ENCODE measurements at regions not wholly inside any gene's neighbourhood (a gene's known extent, or its start where the extent isn't known, plus 50 kb on each side); places are given as distances from the start of the nearest gene placed in this dataset.

GRCh38 chr3:110897046-110897445, 174.6 kb upstream of the NECTIN3 start:
- H3K4me3 ChIP-seq (ENCODE audit: low read depth, low read length), result no peak overlapping the region
- TF ChIP-seq CTCF (IDR thresholded peaks at IDR 0.05; ENCODE audit: insufficient read depth, low read depth, low read length, missing control alignments), result no peak
- no peak for DNase-seq (ENCODE audit: low read depth)

- DNase-seq (ENCODE audit: low read depth), result no peak
- TF ChIP-seq CTCF (IDR thresholded peaks at IDR 0.05; ENCODE audit: insufficient read depth, low read depth, low read length, missing control alignments), result no peak
- no peak overlapping the region for H3K4me3 ChIP-seq (ENCODE audit: low read depth, low read length)
Measured at GRCh38 chr3:110900576-110900975, 171.0 kb upstream of the NECTIN3 start.

GRCh38 chr3:110901536-110901935, 170.1 kb upstream of the NECTIN3 start:
- no peak for DNase-seq (ENCODE audit: low read depth)
- TF ChIP-seq CTCF (IDR thresholded peaks at IDR 0.05; ENCODE audit: insufficient read depth, low read depth, low read length, missing control alignments), result no peak
- no peak overlapping the region for H3K4me3 ChIP-seq (ENCODE audit: low read depth, low read length)

- no peak for DNase-seq (ENCODE audit: low read depth)
- TF ChIP-seq CTCF (IDR thresholded peaks at IDR 0.05; ENCODE audit: insufficient read depth, low read depth, low read length, missing control alignments), result no peak
- H3K4me3 ChIP-seq (ENCODE audit: low read depth, low read length), result no peak overlapping the region
Measured at GRCh38 chr3:110902453-110903085, 169.0 kb upstream of the NECTIN3 start.

GRCh38 chr3:110903771-110904519, 167.7 kb upstream of the NECTIN3 start:
- DNase-seq (ENCODE audit: low read depth), result no peak
- no peak for TF ChIP-seq CTCF (IDR thresholded peaks at IDR 0.05; ENCODE audit: insufficient read depth, low read depth, low read length, missing control alignments)
- H3K4me3 ChIP-seq (ENCODE audit: low read depth, low read length), result no peak overlapping the region

- no peak for TF ChIP-seq CTCF (IDR thresholded peaks at IDR 0.05; ENCODE audit: insufficient read depth, low read depth, low read length, missing control alignments)
- no peak overlapping the region for H3K4me3 ChIP-seq (ENCODE audit: low read depth, low read length)
- DNase-seq (ENCODE audit: low read depth), result no peak
Measured at GRCh38 chr3:110904520-110904890, 167.1 kb upstream of the NECTIN3 start.
